Esophagus muscularis mucosa (tissue), 3 donors: ENCODE measurements at regions not wholly inside any gene's neighbourhood (a gene's known extent, or its start where the extent isn't known, plus 50 kb on each side); places are given as distances from the start of the nearest gene placed in this dataset.

Experiments used
- POLR2A ChIP-seq: fragments of 450-650 bp; IDR thresholded peaks from one replicate; pipeline ENCODE4 v1.6.1; 2017; ENCODE audit warnings: antibody characterized with exemption, moderate library complexity, mild to moderate bottlenecking, low read depth
- TF ChIP-seq, protein P1 (sequence below), 3 experiments: fragments of 200-600 bp in 2 of 3; fragments of 450-650 bp in 1 of 3; sonication (generic) in 2 of 3; IDR thresholded peaks; one replicate each; pipeline ENCODE4 v1.5.1; 2017 to 2019; ENCODE audit warnings: antibody characterized with exemption in 3 of 3, mild to moderate bottlenecking in 2 of 3, moderate library complexity in 1 of 3

- TF ChIP-seq, protein P1, sequence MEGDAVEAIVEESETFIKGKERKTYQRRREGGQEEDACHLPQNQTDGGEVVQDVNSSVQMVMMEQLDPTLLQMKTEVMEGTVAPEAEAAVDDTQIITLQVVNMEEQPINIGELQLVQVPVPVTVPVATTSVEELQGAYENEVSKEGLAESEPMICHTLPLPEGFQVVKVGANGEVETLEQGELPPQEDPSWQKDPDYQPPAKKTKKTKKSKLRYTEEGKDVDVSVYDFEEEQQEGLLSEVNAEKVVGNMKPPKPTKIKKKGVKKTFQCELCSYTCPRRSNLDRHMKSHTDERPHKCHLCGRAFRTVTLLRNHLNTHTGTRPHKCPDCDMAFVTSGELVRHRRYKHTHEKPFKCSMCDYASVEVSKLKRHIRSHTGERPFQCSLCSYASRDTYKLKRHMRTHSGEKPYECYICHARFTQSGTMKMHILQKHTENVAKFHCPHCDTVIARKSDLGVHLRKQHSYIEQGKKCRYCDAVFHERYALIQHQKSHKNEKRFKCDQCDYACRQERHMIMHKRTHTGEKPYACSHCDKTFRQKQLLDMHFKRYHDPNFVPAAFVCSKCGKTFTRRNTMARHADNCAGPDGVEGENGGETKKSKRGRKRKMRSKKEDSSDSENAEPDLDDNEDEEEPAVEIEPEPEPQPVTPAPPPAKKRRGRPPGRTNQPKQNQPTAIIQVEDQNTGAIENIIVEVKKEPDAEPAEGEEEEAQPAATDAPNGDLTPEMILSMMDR (IDR thresholded peaks at IDR 0.05): no peak
- TF ChIP-seq POLR2A: no peak
These were observed 207.4 kb upstream of the APOOL start for GRCh38 chrX:84796321-84796720.
